SK-N-SH (cell line): ENCODE measurements at regions not wholly inside any gene's neighbourhood (a gene's known extent, or its start where the extent isn't known, plus 50 kb on each side); places are given as distances from the start of the nearest gene placed in this dataset.

ENCODE experiments used
- CTCF ChIA-PET: fragments of 300-600, 350-600 bp; formaldehyde crosslinking; extraction: SDS; loops from one replicate; lab custom pipeline; 2021; lab: Yijun Ruan, JAX
- POLR2A ChIA-PET: fragments of 350-600 bp; sonication (Branson Sonifier 250); formaldehyde crosslinking; extraction: SDS; loops from one replicate; lab custom pipeline; 2020; ENCODE audit warnings: antibody characterized with exemption, inconsistent platforms; lab: Yijun Ruan, JAX
- DNase-seq: peaks from one replicate; pipeline ENCODE4 v3.0.0; 2012
- H2AFZ ChIP-seq: fragments of 200-600 bp; sonication (generic); 2 replicates; pipeline ENCODE4 v1.8.1; 2016; ENCODE audit warnings: antibody characterized with exemption, mild to moderate bottlenecking, low read depth
- H3F3A ChIP-seq: fragments of 200-600 bp; sonication (generic); replicated peaks from 2 replicates; pipeline ENCODE3; 2016; ENCODE audit warnings: antibody characterized with exemption, mild to moderate bottlenecking; ENCODE audit not compliant: insufficient read depth
- H3K27ac ChIP-seq, 2 experiments: fragments of 200-500 bp in 1 of 2; fragments of 200-600 bp in 1 of 2; sonication (Bioruptor generic) in 1 of 2; sonication (generic), shearing (Covaris generic) in 1 of 2; 2 replicates each; pipeline versions ENCODE4 v1.5.1 to v1.6.1; 2014 to 2016; ENCODE audit warnings: low read depth in 2 of 2, inconsistent platforms in 1 of 2, low read length in 1 of 2, mild to moderate bottlenecking in 1 of 2, mixed read lengths in 1 of 2
- H3K27me3 ChIP-seq: fragments of 200-600 bp; sonication (generic), shearing (Covaris generic); 2 replicates; pipeline ENCODE4 v1.6.1; 2016; ENCODE audit warnings: mixed run types; ENCODE audit not compliant: insufficient read depth
- H3K36me3 ChIP-seq, 2 experiments: fragments of 200-500 bp in 1 of 2; fragments of 200-600 bp in 1 of 2; sonication (Bioruptor generic) in 1 of 2; sonication (generic) in 1 of 2; replicated peaks in 1 of 2; 2 replicates each; pipeline versions ENCODE3 to v1.5.1; 2014 to 2016; ENCODE audit warnings: low read length in 1 of 2, mild to moderate bottlenecking in 1 of 2; ENCODE audit not compliant: insufficient read depth in 2 of 2, control insufficient read depth in 1 of 2
- H3K4me1 ChIP-seq, 2 experiments: fragments of 200-500 bp in 1 of 2; fragments of 200-600 bp in 1 of 2; sonication (Bioruptor generic) in 1 of 2; sonication (generic), shearing (Covaris generic) in 1 of 2; 2 replicates each; pipeline versions ENCODE4 v1.5.1 to v1.6.1; 2014 to 2016; ENCODE audit warnings: low read depth in 1 of 2, low read length in 1 of 2, mixed run types in 1 of 2; ENCODE audit not compliant: insufficient read depth in 2 of 2, control insufficient read depth in 1 of 2
- H3K4me2 ChIP-seq: fragments of 200-600 bp; sonication (generic), shearing (Covaris generic); 2 replicates; pipeline ENCODE4 v1.6.1; 2017; ENCODE audit warnings: mixed run types
- H3K4me3 ChIP-seq, 2 experiments: fragments of 200-500 bp in 1 of 2; fragments of 200-600 bp in 1 of 2; sonication (Bioruptor generic) in 1 of 2; sonication (generic), shearing (Covaris generic) in 1 of 2; 2 replicates each; pipeline versions ENCODE4 v1.5.1 to v1.8.1; 2014 to 2016; ENCODE audit warnings: low read depth in 2 of 2, inconsistent platforms in 1 of 2, low read length in 1 of 2, mild to moderate bottlenecking in 1 of 2, mixed read lengths in 1 of 2, moderate library complexity in 1 of 2
- H3K79me2 ChIP-seq: fragments of 200-600 bp; sonication (generic); 2 replicates; pipeline ENCODE4 v1.8.1; 2017; ENCODE audit warnings: mild to moderate bottlenecking; ENCODE audit not compliant: insufficient read depth
- H3K9ac ChIP-seq: fragments of 200-600 bp; sonication (generic); 2 replicates; pipeline ENCODE4 v1.6.1; 2017; ENCODE audit warnings: mixed run types
- H3K9me2 ChIP-seq: fragments of 200-600 bp; sonication (generic); 2 replicates; pipeline ENCODE4 v1.6.1; 2017; ENCODE audit warnings: mixed run types
- H3K9me3 ChIP-seq: fragments of 200-600 bp; sonication (generic); 2 replicates; pipeline ENCODE4 v1.6.1; 2017; ENCODE audit warnings: mixed run types, mild to moderate bottlenecking, moderate library complexity
- H4K20me1 ChIP-seq: fragments of 200-600 bp; sonication (generic); 2 replicates; pipeline ENCODE4 v1.6.1; 2017; ENCODE audit warnings: mild to moderate bottlenecking, mixed run types; ENCODE audit not compliant: insufficient read depth
- ELF1 ChIP-seq: IDR thresholded peaks from 2 replicates; pipeline ENCODE4 v1.4.0; 2012
- EZH2phosphoT487 ChIP-seq: fragments of 200-600 bp; sonication (generic); IDR thresholded peaks from 2 replicates; pipeline ENCODE4 v1.6.1; 2017; ENCODE audit warnings: low read depth, mixed run types, mild to moderate bottlenecking, antibody characterized with exemption, moderate library complexity, borderline replicate concordance
- FOSL2 ChIP-seq: IDR thresholded peaks from 2 replicates; pipeline ENCODE4 v1.4.0; 2012; ENCODE audit warnings: low read depth, mild to moderate bottlenecking, moderate library complexity, borderline replicate concordance
- IRF3 ChIP-seq: fragments of 150-350 bp; IDR thresholded peaks from 2 replicates; pipeline ENCODE4 v1.6.1; 2016; ENCODE audit warnings: mild to moderate bottlenecking, low read depth, low read length
- MEF2A ChIP-seq: IDR thresholded peaks from 2 replicates; pipeline ENCODE4 v1.4.0; 2012; ENCODE audit warnings: low read depth, borderline replicate concordance
- NFIC ChIP-seq: IDR thresholded peaks from 2 replicates; pipeline ENCODE4 v1.4.0; 2012; ENCODE audit warnings: borderline replicate concordance
- RCOR1 ChIP-seq: fragments of 150-350 bp; IDR thresholded peaks from 2 replicates; pipeline ENCODE4 v1.6.1; 2017; ENCODE audit warnings: antibody characterized with exemption, low read length
- REST ChIP-seq: IDR thresholded peaks from 2 replicates; pipeline ENCODE4 v1.6.1; 2012; ENCODE audit warnings: mild to moderate bottlenecking, low read depth, low read length, moderate library complexity
- RXRA ChIP-seq: IDR thresholded peaks from 2 replicates; pipeline ENCODE4 v1.4.0; 2012; ENCODE audit warnings: low read depth, mild to moderate bottlenecking, borderline replicate concordance
- SIN3A ChIP-seq: IDR thresholded peaks from 2 replicates; pipeline ENCODE4 v1.6.1; 2012; ENCODE audit warnings: low read depth, mild to moderate bottlenecking, low read length, moderate library complexity, borderline replicate concordance
- SMC3 ChIP-seq: IDR thresholded peaks from 2 replicates; pipeline ENCODE4 v1.6.1; 2012; ENCODE audit warnings: low read depth, low read length, improper control_type of control experiment
- TAF1 ChIP-seq: IDR thresholded peaks from 2 replicates; pipeline ENCODE4 v1.6.1; 2012; ENCODE audit warnings: low read depth, mild to moderate bottlenecking, low read length, moderate library complexity, borderline replicate concordance
- TCF12 ChIP-seq: IDR thresholded peaks from 2 replicates; pipeline ENCODE4 v1.4.0; 2012
- ZBTB33 ChIP-seq: IDR thresholded peaks from 2 replicates; pipeline ENCODE4 v1.4.0; 2012; ENCODE audit warnings: low read depth, borderline replicate concordance
- WGBS: methylation state at CpG from one replicate; pipeline ENCODE4 v1.1.6; 2017; ENCODE audit warnings: low lambda C conversion rate; 5-methylcytosine and 5-hydroxymethylcytosine counted together

- H3K27me3 ChIP-seq: no peaks in the 10 kb centered on the region
- peaks cover 4% of the 10 kb centered on the region; the same call in 1 of the 2 replicates for H3K9me3 ChIP-seq
- H3K9me2 ChIP-seq: no peaks in the 10 kb centered on the region
- CTCF ChIA-PET: no interaction called here
- no peak overlapping the region for H2AFZ ChIP-seq
- 0% methylated on average over 4 of the region's 5 CpGs for WGBS
- H3K9ac ChIP-seq: no peak overlapping the region
- H3K4me1 ChIP-seq: no peaks in the 10 kb centered on the region
- H3K27ac ChIP-seq: no peak overlapping the region
- no peak for TF ChIP-seq IRF3
- no peak for TF ChIP-seq TCF12
- no peak for TF ChIP-seq SMC3
- TF ChIP-seq NFIC: no peak
- no peak for TF ChIP-seq ELF1
- TF ChIP-seq TAF1: no peak
- TF ChIP-seq REST: no peak
- TF ChIP-seq EZH2phosphoT487: no peak
- TF ChIP-seq RCOR1: no peak
- no peak for TF ChIP-seq FOSL2
- no peak for TF ChIP-seq ZBTB33
- TF ChIP-seq RXRA: no peak
- no peak for TF ChIP-seq MEF2A
- no peak for TF ChIP-seq SIN3A
- TF ChIP-seq, all 33 proteins: peak for 0
- POLR2A ChIA-PET: no interaction called here
- Histone ChIP-seq H3K4me3 (no peak overlapping the region), H3K36me3 (no peaks in the 10 kb centered on the region), H3F3A (no peaks in the 10 kb centered on the region), H4K20me1 (no peaks in the 10 kb centered on the region), H3K4me2 (no peak overlapping the region), H3K79me2 (no peaks in the 10 kb centered on the region)
- no peak for DNase-seq
These were observed 83.8 kb upstream of the LARGE1 start for GRCh38 chr22:34004058-34004457.
